GM13976 (cell line): ENCODE measurements at regions not wholly inside any gene's neighbourhood (a gene's known extent, or its start where the extent isn't known, plus 50 kb on each side); places are given as distances from the start of the nearest gene placed in this dataset.

Experiments
- DNase-seq: peaks from one replicate; pipeline ENCODE4 v3.0.0; 2012; ENCODE audit warnings: low spot score
- in situ Hi-C: fragments of 300-500 bp; cut with MboI; formaldehyde crosslinking; loops from one replicate; pipeline ENCODE4 v1.12.0; 2022; ENCODE audit warnings: low sequenced_read_pairs, mixed read lengths, inconsistent platforms; ENCODE audit not compliant: unreplicated experiment
- TF ChIP-seq, protein P1 (sequence below): IDR thresholded peaks from 2 replicates; pipeline ENCODE4 v1.5.1; 2012; ENCODE audit warnings: borderline replicate concordance, mild to moderate bottlenecking; ENCODE audit not compliant: insufficient read depth; ENCODE audit errors: extremely low read depth, missing control alignments, control extremely low read depth

DNA sequence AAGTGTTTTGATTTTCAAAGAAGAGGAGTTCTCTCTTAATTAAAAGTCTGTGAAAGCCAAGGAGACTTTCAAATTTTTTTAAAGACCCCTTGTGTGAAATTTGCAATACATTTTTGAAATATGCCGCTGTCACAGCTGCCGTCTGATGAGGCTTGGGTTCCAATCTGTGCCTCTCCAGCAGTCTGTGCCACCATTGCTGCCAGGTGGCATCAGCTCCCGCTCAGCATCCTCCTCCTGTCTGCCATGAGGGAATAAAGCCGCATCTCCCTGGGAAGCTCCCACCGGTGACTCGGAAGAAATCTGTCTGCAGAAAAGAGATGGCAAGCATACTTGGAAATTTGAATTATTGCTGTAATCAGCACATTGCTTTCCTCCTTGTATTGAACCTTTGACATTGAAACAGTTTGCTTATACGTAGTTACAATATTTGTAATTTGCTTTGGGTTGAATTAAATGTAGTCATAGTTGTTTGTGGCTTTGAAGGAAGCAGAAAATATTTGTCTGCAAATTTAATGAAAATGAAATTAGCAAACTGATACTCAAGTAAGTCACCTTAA is 145.7 kb upstream of the SNX2 start:
- TF ChIP-seq, protein P1, sequence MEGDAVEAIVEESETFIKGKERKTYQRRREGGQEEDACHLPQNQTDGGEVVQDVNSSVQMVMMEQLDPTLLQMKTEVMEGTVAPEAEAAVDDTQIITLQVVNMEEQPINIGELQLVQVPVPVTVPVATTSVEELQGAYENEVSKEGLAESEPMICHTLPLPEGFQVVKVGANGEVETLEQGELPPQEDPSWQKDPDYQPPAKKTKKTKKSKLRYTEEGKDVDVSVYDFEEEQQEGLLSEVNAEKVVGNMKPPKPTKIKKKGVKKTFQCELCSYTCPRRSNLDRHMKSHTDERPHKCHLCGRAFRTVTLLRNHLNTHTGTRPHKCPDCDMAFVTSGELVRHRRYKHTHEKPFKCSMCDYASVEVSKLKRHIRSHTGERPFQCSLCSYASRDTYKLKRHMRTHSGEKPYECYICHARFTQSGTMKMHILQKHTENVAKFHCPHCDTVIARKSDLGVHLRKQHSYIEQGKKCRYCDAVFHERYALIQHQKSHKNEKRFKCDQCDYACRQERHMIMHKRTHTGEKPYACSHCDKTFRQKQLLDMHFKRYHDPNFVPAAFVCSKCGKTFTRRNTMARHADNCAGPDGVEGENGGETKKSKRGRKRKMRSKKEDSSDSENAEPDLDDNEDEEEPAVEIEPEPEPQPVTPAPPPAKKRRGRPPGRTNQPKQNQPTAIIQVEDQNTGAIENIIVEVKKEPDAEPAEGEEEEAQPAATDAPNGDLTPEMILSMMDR: no peak
- in situ Hi-C loops: no loop called here
- DNase-seq: no peak

DNA sequence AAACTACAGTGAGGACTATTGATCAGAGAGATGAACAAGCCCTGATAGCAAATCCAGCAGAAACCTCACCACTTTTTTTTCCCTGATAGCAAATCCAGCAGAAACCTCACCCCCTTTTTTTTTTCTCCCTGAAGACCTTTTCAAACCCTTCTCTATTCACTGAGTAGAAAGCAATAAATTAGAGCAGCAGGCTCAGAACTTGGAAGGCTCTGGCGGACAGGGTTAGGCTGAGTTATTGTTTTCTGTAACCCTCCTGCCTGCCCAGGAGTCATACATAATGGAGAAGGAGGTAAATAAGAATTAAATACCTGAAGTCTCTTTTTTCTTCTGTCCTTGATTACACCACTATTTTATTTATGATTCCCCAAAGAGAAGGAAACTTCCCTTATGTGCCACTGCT is 136.3 kb upstream of the SNX2 start:
- no peak for DNase-seq
- in situ Hi-C loops: no loop called here
- TF ChIP-seq, protein P1: no peak

DNA sequence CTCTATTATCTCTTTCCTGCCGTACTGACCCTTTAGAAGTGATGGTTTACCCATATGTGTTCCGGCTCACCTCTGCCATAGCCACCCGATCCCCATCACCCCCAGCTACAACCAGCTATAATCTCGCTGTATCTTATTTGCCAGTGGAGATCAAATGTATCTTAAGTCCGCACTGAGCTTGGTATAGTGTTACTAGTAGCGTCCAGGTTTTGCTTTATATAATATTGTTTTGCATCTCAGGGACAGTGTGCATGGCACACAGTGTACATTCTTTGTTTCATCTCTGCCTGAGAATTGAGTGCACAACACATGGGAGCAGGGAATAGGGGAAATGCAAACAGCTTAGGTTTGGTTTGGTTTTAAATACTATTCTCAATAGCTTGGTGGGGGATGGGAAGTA is 135.8 kb upstream of the SNX2 start:
- in situ Hi-C loops: no loop called here
- TF ChIP-seq, protein P1: no peak
- no peak for DNase-seq

DNA sequence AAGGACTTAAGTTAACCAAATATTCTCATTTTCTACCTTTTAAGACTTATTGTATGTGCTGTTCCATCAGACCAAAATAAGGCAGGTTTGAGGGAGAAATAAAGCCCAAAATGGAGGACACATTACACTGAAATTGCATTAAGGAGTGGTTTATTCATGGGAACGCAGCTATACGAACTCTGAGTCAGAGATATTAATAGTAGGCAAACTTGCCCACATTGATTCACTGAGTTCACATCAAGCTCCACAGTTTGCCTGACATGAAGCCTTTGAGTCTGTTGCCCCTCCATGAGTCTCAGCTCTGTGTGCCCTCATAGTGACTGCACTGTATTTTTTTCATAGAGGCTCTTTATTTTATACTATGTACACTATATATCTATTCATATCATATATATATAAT is 135.0 kb upstream of the SNX2 start:
- no peak for DNase-seq
- in situ Hi-C loops: no loop called here
- TF ChIP-seq, protein P1: no peak

DNA sequence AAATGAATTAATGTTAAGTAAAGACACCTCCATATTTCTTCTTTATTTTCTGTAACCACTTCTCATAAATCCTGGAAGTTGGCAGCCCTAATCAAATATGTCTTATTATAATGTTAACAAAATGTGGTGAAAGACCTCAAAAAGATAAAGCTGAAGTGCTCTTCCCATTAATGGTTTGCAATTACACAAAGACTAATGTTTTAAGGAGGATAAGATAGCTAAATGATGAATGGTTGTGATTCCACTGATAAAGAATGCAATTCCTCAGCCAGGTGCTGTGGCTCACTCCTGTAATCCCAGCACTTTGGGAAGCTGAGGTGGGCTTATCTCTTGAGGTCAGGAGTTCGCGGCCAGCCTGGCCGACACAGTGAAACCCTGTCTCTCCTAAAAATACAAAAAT is 125.8 kb upstream of the SNX2 start:
- no peak for DNase-seq
- in situ Hi-C loops: no loop called here
- TF ChIP-seq, protein P1: no peak

- TF ChIP-seq, protein P1: no peak
- in situ Hi-C loops: no loop called here
- no peak for DNase-seq
These were observed 121.5 kb upstream of the SNX2 start for GRCh38 chr5:122653087-122654017.

GRCh38 chr5:122656160-122656559 is 118.7 kb upstream of the SNX2 start:
- TF ChIP-seq, protein P1: no peak
- in situ Hi-C loops: no loop called here
- no peak for DNase-seq
